Ovary (tissue), 3 donors: ENCODE measurements at regions not wholly inside any gene's neighbourhood (a gene's known extent, or its start where the extent isn't known, plus 50 kb on each side); places are given as distances from the start of the nearest gene placed in this dataset.

ENCODE experiments used
- CTCF ChIP-seq, 3 donors: fragments of 450-650 bp in 2 of 3; fragments of 200-600 bp in 1 of 3; IDR thresholded peaks; one replicate each; pipeline versions ENCODE4 v1.5.1 to v1.8.0; 2016 to 2022; ENCODE audit warnings: antibody characterized with exemption in 3 of 3, mild to moderate bottlenecking in 1 of 3
- EP300 ChIP-seq: sonication (generic); formaldehyde crosslinking; IDR thresholded peaks from one replicate; pipeline ENCODE4 v1.6.1; 2017; ENCODE audit warnings: antibody characterized with exemption
- POLR2A ChIP-seq: fragments of 450-650 bp; IDR thresholded peaks from one replicate; pipeline ENCODE4 v1.6.1; 2017; ENCODE audit warnings: antibody characterized with exemption, mild to moderate bottlenecking, moderate library complexity
- donor health status: DM: no; HTN: no; CAD: no.

DNA sequence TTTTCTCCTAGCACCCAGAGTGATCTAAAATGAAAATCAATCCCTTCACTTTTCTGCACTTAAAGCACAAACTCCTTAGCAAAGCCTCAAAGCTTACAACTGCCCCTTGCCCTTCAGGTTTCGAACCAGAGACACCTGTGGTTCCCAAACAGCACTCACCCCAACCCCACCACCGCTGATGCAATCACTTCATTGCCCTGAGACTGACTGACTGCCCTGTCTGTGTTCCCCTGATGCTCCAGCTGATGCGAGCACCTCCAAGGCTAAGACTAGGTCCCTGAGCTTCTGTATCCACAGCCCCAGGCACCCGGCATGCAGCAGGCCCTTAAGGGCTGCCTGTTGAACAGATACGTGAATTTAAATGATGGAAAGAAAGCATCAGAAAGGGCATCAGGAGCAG, 127.3 kb downstream of the ZNF621 start:
- no peak for TF ChIP-seq CTCF (IDR thresholded peaks at IDR 0.05)
- TF ChIP-seq EP300: no peak
- TF ChIP-seq POLR2A: no peak
